IPS-NIHi7 (cell line): ENCODE measurements at regions not wholly inside any gene's neighbourhood (a gene's known extent, or its start where the extent isn't known, plus 50 kb on each side); places are given as distances from the start of the nearest gene placed in this dataset.
"Not testable (repeated sequence)": the region's sequence is repeated elsewhere in the genome, so short reads cannot be mapped to it uniquely, and the experiment has no call there.

Experiments
- DNase-seq: peaks from one replicate; pipeline ENCODE4 v3.0.0; 2012; ENCODE audit warnings: mixed read lengths; ENCODE audit errors: extremely low spot score

DNA sequence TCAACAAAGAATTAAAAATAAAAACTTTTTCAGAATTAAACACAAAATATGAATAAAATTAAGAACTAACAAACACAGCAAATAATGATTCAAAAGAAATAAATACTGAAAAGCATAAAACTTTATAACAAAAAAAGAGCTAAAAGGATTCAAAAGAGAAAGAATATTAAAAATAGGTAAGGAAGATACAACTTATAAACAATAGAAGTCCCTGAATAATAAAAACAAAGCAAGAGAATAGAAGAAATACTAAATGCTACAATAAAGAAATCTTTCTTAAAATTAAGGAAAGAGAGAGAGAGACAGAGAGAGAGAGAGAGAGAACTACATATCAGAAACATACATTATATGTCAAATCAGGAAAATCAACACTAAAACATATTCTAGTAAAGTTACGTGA lies 619.9 kb upstream of the SLIT2 start:
- no peak for DNase-seq

DNA sequence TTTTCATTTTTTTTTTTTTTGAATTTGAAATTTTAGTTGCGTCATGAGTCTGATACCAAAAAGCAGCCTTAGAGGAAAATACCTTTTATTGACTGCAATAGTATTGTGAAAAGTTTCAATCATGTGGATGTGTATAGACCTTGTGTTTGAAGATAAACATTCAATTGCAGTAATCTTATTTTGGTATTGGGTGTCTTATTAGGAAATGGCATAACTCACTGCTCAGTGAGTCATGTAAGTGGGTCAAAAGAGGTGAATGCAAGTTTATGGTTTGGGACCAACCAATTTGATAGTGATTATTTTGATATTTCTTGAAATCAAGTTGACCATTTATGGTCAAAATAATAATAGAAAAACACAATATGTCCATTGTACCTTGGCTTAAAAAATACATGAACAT lies 627.8 kb upstream of the SLIT2 start:
- DNase-seq: no peak

DNA sequence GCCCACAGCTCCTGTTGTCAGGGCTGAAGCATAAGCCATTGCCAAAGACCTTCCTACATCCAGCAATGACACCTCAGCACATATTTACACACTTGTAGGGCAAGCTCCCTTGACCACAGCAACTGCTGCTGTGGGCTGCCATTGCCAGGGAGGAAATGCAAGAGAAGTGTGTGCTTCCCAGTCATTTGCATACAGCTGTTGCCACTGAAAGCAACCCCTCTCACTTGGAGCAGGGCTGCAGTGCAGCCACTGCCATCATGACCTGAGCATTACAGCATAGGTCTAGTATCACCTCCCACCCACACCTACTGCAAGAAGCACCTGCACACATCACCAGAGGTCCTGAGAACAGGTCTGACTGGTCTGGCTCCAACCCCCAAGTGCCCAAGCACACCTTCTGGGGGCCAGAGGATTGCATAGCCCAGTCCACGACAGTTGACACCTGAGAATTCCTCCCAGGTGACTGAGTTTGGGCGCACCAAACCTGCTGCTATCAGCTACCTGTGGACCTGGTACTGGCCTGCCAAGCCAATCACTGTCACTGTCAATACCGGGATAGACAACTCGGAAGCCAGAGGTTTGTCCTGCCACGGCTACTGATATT lies 636.5 kb upstream of the SLIT2 start:
- DNase-seq: no peak

DNA sequence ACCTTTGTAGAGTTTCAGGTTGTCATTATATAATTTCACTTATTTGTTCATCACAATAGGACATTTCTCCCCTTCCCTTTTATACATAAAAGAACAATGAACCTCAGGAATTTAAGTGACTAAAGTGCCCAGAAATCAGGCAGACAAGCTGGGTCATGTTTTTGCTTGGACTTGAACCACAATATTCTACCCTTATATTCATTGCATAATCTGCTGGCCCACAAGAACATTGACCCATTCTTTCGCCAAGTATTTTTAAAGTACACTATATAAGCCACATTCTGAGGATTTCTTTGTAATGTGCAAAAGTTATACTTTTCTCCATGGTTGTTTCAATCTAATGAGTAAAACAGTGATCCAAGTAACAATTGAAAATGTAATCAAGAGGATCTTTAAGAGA lies 637.5 kb upstream of the SLIT2 start:
- no peak for DNase-seq

DNA sequence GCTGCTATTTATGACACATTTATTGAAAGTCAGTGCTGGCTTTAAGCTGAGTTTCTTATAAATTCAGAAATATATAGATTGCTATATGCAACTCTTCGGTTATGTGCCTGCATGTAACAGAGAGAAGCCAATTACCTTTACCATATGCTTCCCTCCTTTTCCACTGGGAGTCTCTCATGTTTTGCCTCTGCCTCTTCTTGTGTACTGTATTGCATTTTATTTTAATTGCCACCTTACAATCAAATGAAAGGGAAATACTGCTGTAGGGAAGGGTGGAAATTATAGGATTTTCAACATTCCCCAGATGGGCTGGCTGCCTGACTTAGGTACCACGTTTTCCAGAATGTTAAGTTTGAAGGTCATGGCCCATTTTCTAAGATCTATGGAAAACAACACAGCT lies 655.4 kb upstream of the SLIT2 start:
- no peak for DNase-seq

DNA sequence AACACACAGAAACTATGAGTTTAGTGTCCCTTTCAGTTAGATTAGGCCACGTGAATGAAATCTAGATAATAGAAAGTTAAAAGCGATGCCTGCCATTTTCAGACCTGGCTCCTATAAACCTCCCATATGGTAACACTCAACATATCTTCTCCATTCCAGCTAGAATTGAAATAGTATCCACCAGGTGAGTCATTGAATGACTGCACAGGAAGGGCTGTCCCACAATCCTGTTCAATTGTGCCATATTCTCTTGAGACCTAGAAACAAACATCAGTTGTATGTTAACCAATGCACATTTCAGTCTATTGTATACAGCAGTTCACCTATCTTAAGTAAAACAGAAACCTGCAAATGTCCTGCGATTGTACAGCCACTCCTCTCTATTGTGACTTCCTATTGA lies 659.3 kb upstream of the SLIT2 start:
- DNase-seq: no peak

DNA sequence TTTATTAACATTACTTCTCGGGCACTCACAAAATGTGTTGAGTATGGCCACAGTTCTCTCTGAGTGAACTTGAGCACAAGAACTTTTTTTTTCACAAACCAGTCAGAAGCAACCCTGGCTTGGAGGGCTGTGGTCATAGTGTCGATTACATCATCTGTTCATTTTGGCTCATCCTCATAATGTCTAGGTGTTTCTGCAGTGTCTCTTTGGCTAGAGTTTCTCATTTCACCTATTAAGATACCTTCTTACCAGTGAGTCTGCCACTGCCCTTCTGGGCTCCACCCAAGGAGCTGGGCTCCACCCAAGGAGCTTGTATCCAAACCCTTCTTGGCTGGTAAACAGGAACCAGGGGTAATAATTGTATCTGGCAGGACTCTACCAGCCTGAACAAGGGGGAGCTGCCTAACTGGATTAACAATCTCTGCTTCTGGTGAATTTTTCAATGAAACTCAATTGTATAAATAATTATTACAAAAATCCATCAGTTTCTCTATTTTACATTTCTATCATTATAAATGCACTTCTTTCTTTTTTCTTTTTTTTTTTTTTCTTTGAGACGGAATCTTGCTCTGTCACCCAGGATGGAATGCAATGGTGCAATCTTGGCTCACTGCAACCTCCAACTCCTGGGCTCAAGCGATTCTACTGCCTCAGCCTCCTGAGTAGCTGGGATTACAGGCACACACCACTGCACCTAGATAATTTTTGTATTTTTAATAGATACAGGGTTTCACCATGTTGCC lies 667.7 kb upstream of the SLIT2 start:
- DNase-seq: no peak

DNA sequence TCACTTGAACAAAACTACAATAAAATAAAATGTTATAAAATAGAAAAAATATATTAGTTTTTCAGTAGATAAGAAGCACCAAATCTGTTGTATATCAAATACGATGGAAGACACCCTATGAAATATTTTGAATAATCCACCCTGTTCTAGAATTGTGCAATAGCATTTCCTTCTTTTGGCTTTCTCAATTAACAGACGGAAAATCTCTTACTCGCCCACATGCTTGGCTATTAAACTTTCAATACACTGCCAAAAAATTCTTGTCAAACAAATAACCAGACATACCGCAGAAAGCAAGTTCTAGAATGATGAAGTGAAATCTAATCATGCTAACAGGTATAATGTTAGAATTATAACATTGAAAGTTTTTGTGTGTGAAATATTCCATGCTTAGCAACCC lies 671.6 kb upstream of the SLIT2 start:
- no peak for DNase-seq

DNA sequence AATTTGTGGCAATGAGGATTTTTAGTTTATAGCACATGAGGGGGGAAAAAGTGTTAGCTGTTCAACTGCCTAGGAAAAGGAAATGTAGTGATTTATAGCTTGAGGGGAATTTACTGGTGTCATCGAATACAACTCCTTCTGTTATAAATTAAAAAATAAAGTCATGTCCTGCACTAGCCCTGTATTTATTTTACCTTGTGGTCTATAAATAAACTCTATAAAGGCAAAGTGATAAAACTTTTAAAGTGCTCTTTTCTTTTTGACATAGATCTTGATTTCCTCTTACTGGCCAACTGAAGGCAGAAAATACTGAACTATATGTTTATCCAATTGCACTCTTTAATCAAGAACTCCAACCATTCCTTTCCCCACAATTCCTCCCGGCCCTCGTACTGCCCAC lies 672.1 kb upstream of the SLIT2 start:
- DNase-seq: no peak

DNA sequence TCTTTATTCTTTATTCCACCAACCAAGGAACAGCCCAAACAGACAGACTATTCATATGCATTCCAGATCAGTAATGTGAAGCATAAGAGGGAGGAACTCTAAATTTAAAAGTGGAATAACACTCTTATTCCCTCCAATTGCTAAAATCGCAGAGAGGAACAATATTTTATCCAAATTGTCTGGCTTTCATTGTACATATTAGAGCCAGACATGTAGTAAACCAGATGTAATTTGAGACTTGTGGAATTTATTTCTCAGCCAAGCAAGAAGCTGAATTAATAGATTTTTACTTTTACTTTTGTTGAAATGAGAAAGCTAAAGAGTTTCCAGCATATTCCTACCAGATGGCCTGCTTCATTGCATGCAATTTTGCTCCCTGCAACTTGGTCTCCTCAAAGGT lies 674.6 kb upstream of the SLIT2 start:
- no peak for DNase-seq

DNA sequence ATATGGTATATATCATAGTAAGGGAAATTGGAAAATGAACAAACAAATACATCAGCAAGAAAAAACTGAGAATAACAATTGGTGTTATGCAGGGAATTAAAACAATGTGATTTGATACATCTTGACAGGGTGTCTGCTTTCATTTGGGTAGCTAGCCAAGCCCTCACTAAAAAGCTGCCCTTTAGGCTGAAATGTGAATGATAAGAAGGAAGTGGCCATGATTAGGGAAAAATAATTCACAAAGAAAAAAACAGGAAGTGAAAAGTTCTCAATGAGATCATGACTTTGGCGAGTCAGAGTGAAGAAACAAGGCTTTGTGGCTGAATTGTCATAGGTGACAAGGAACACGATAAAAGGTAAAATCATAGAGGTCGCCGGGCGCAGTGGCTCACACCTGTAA lies 675.8 kb upstream of the SLIT2 start:
- no peak for DNase-seq

DNA sequence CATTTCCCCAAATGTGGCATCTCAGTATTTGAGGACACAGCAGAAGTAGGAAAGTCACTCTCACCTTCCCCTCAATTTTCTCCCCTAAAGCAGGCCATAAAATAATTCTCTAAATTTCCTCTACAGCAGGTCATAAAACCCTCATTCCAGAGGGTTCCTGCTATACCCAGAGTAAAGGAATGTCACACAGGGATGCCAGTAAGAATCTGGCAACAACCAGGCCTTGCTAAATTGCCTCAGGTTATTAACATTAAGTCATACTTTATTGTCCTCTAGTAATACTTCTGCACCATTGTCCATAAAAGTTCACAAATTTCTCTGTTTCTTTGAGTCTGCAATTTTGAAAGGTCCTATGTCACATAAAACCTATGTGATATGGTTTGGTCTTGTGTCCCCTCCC lies 685.7 kb upstream of the SLIT2 start:
- no peak for DNase-seq

DNA sequence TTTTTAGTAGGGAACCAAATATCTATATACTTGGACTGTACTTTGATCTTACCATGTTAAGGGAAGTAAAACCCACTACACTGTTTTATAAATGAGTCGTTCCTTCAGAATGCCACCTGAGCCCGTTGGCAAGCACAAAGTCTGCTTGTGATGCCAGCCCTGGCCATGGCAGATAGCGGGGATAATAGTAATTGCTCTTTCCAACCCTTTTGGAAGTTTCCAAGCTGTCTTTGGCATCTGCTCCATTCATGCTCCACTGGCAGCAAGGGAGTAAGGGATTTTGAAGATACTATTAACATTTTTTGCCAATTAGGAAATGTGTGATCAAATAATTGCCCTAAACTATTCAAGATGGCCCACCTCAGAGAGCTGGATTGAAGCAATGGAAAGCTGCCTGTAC lies 689.2 kb upstream of the SLIT2 start:
- DNase-seq: no peak

DNA sequence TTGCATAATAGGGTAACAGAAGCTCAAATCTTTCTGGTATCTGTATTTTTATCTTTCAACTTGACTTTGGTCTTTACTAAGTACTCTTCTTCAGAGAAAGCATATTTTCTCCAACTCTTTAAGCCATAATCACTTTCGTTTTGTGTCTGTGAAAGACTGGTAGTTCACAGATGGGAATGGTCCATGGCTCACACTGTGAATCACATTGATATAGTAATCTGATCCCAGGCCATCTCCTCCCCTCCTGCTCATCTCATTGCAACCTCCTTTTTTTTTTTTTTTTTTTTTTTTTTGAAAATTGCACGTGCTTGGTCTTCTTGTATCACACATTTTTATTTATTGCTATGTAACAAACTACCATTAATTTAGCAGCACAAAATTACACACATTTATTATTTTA lies 694.5 kb upstream of the SLIT2 start:
- DNase-seq: no peak

DNA sequence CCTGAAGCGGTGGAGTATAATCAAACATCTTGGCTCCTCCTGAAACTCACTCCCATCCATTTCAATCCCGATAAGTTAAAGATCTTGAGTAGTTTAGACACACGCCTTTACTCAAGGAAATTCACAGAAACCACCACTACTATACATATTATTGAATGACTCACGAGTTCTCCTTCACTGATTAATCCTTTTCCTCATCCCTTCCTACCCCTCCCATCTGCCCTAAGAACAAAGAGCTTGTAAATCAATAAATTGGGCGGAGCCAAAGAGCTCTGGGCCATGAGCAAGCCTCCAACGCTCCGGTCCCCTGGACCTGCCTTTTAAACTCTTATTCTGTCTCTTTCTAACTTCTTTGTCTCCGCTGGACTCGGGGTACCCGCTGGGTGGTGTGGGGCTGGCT lies 695.4 kb upstream of the SLIT2 start:
- not testable (repeated sequence) for DNase-seq

DNA sequence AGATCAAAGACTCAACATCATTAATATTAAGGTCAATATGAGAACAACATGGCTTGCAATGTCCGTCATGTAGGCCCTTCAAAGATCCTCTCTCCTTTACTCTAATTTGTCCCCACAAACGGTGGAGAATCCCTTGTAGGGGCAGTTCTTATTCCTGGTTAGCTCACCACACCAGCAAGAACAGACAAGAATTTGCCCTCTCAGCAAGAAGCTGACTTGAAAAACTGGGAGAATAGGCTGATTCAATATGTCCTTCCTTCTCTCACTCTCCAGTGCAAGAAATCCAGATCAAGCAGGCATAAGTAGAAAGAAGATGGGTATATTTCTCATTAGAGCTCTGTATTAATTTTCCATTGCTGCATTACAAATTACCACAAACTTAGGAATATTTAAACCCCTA lies 704.2 kb upstream of the SLIT2 start:
- no peak for DNase-seq

DNA sequence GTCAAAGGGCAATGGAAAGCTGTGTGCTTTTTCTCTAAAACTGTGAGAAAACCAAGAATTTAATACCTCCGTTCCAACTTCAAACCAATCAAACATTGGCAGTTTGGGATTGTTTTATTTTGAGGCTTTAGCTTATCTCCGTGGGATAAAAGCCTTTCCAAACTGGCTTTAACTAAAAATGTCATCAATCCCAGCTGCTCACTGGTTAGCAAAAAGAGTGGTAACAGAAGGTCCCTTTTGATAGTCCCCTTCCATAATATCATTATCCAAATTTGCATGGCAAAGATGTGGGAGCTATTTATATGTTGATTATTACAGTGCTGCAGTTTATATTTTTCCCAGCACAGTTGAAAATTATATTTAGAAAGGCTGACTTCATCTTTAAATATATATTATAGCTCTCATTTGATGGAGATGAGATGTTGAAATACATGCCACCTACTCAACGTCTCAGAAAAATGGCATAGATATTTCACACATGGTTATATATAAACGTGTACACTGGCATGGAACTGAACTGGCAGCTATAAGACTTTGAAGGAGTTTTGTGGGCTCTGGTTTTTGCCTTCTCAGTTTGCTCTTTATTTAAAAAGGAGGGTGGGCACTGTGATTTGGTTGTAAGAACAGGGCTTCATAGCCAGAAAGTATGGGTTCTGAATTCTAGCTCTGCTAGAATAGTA lies 707.1 kb upstream of the SLIT2 start:
- no peak for DNase-seq

DNA sequence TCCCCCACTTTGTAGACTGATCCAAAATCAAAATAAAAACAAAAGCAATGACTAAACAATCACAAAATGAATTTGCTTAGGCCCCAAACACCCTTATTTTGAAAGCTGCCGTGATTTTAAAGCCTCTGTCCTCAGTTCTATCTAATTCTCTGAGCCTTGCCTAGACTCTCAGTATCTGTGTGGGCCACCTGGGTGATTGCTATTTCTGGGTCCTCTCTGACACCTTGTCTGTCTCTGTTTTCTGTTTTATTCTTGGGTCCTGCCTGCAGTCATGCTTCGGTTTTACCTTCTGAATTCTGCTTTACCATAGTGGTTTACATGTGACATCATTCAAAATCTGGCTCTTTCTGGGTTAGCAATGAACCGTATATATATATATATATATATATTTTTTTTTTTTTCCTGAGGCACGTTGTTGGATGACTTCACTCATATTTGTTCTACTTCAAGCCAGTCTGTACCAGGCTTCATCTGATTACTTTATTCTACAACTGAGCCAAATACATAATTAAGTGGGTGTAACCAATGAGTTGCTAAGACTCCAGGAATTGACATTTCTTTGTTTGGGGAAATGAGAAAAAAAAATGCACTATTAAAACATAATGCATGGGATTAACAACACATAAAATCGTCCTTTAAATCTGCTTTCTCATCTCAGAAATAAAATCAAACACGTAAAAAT lies 710.7 kb upstream of the SLIT2 start:
- no peak for DNase-seq

DNA sequence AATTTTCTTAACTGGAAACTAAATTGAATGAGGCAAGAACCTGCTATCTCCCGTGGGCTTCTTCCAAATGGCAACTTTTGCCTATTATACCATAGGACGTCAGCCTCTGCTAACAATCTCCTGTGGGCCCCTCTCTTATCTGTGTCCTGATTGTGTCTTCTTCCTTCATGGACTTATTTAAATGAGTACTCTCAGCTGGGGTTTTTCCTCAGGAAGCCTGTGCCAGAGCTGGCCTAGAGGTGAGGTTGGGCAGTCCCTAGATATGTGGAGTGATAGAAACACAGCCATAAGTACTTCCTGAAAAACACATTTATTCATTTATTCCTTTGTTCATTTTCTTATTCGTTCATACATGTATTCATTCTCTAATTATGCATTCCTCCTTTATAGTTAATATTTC lies 712.5 kb upstream of the SLIT2 start:
- DNase-seq: no peak

DNA sequence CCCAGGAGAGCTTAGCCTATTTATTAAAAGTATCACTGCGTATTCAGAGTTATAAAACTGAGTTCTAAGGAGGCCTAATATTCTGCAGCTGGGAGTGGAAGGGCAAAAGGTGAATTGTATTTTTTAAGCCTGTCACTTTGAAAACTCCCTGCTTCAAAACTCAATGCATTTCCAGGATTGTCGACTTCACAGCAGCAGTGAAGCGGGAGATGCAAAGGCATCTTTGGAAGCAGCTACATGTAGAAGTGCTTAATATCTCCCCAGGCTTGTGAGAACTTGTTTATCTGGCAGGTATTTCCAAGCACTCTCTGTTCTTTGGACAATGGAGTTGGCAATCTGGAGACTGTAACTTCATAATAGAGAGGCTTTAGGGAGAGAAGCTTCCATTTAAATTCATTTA lies 717.5 kb upstream of the SLIT2 start:
- no peak for DNase-seq

DNA sequence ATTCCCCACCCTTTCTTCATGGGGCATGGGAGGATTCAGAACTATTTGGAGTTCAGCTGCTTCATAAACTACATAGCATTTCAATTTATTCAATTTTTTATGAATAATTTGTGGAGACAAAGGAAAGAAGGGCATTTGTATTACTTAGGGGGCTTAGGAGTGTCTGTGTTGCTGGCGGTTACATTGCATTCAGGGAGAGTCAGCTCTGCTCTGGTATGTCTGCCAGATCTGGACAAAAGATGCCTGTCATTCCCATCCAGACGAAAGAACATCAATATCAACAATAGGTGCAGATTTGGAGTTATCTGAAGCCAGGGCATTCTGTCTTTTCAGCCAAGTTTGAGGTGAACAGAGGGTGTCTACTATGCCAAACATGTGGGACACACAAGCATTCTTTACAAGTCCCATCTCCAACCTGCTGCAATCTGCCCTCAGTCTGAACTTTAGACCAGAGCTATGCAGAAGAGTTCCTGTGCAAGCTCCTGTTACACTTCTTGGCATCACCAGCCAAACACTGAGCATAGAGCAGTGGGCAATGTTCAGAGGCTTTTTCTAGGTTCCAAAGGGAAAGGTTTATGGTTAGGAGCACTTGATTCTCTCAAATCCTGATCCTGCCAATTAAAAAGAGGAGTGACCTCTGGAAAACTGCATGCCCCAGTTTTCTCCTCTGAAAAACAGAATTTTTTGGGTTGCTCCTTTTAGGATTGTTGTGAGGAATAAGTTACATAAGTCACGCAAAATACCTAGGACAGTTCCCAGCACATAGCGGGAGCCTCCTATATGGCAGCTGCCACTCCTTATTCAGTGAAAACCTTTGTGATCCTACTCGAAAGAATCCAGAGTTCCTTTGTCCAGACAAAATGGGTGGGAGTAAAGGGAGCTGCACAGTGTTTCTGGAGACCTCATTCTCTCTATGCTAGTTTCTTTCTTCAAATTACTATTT lies 719.5 kb upstream of the SLIT2 start:
- DNase-seq: no peak

DNA sequence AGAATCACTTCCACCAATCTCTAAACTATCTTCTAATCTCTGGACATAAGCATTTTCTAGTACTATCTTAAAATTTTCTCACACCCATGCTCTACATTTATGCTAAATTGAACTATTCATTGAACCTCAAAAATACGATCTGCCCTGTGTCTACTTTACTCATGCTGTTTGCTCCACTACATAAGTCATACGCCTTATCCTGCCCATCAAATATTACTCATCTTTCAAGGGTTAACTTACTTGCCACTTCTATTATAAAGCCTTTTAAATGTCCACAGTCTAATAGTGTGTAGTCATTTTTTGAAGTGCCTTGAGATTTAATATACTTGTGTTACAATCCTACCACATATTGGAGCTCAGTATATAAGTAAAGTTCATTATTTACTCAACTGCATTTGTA lies 727.7 kb upstream of the SLIT2 start:
- no peak for DNase-seq
